NOMO-1 (cell line): ENCODE measurements at regions not wholly inside any gene's neighbourhood (a gene's known extent, or its start where the extent isn't known, plus 50 kb on each side); places are given as distances from the start of the nearest gene placed in this dataset.
"Not testable (repeated sequence)": the region's sequence is repeated elsewhere in the genome, so short reads cannot be mapped to it uniquely, and the experiment has no call there.

ENCODE experiments used
- DNase-seq, 2 experiments: peaks; one replicate each; lab custom pipeline; 2025; ENCODE audit not compliant: unreplicated experiment in 2 of 2; lab: John Stamatoyannopoulos, UW

DNA sequence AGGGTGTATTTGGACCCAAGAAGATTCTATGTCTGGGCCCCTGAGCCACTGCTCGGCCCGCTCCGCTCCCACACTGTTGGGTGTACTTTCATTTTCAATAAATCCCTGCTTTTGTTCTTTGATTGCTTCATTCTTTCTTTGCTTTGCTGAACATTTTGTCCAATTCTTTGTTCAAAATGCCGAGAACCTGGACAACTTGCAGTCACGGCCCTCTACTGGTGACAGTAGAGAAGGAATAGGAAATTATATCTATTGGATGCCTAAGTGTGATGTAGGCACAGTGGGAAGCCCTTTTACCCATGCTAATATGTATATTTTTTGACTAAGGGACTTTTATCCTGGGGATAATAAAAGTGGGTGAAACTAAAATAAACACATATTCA, 340.8 kb downstream of the LRRC3B start:
- DNase-seq, result no peak

DNA sequence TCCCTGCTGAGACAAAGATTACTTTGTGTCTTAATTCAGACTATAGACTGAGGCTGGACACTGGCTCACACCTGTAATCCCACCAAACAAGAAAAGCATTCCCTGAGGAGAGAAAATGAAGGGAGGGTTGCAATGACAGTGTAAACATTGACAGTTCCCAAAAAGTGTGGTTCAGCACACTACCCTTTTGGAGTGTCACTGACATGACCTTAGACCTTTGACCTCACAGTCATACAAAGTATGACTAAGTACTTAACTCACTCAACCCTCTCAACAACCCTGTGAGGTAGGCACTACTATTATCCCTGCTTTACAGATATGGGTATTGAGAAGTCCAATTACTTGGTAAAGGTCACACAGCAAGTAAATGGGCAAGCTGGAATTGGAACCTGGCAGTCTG, 341.7 kb downstream of the LRRC3B start:
- DNase-seq, result no peak

DNA sequence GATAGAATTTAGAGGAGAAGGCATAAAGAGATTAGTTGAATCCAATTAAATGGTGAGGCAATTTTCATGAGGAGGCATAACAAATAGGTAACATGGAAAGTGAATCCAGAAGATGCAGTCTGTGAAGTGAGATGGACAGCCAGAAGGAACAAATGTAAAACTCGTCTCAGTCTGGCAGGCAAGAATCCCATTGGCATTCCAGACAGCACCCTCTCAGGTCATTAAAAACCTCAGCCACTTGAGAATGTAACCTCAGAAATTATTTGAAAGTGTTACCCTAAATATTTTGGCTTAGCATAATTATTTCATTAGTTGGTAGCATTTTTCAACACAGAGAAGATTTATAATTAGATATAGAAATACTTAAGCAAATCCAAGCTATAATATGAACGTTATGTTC, 342.3 kb downstream of the LRRC3B start:
- no peak for DNase-seq

DNA sequence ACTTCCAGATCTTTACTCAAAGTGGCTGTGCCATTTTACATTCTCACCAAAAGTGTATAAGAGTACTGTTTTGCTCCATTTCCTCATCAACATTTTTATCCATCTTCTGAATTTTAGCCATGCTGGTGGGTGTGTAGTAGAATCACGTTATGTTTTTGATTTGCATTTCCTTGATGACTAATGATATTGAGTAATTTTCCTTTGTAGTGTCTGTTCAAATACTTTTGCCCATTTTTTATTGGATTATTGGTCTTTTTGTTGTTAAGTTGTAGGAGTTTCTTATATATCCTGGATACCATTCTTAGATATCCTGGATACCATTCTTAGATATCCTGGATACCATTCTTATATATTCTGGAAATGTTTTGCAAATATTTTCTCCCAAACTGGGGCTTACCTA, 344.9 kb downstream of the LRRC3B start:
- no peak for DNase-seq

DNA sequence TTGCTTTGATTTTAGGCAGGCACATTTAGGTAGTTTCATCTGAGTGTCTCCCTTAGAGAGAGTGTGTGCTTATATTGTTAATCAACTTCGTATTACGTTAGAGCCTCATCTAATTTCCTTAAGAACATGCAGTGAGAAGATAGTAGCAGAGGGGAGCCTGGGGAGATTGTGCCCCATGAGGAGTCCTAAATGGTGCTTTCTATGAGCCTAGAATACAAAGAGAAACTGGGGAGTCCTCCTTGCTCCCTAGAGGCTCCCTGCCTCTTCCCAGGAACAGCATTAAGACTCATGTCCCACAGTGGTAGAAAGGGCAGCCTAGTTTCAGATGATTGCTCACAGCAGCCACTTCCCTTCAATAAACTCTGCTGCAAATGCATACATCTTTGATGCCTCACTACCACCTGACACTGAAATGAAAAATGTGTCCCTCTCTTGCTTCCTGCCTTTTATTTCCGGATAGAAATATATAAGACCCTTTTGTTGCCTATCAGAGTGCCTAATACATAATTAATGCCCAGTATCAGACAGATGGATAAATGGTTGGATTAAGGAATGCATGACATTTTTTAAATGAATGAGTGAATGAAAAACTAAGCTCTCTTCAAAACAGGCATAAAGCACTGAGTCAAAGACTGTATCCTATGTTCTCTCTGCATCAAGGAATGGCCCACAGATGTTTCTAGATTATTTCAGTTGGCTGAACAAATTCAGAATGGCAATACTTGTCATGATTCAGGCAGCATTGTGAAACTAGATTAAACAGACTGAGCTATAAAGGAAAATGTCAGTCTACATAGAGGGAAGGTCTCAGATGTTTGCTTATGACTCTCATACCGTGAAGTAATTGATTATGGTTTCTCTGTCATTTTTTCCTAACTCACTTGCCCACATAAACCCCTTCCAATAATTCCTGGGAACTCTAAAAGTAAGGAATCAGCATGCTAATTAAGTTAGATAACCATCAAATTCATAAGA, 362.1 kb downstream of the LRRC3B start:
- no peak for DNase-seq

DNA sequence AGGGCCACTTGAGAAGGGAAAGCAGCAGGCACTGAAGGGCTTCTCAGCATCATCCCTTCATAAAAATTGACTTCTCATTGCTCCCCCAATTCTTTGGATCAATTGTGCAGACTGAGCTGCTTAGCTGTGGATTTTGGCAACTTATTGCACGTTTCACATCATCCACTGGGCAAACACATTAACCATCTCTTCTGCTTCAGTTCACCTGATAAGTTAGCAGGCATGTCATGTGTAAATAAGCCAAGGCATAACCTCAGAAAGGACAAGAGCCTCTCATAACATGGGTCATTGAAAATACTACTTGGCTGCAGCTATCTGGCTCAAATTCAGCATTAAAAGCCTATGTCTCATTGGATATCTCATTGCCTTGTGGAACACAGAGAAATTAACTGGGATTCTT, 366.5 kb downstream of the LRRC3B start:
- no peak for DNase-seq

DNA sequence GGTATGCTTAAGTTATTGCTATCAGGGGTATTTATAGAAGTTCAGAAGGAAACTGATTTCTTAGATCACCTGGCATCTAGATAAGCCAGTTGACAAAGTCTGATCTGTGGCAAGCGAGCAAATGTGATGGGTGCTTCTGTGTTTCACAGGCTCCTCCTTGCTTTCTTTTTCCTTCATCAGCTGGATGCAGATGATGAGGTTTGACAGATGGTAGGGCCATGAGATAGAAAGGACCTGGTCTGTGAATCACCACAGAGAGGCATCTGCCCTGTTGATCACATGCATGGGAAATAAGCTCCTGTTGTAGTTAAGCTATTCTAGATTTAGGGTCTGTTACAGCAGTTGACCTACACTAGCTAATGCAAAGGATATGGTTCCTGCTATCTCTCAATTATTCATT, 372.0 kb downstream of the NEK10 start:
- DNase-seq, result no peak

DNA sequence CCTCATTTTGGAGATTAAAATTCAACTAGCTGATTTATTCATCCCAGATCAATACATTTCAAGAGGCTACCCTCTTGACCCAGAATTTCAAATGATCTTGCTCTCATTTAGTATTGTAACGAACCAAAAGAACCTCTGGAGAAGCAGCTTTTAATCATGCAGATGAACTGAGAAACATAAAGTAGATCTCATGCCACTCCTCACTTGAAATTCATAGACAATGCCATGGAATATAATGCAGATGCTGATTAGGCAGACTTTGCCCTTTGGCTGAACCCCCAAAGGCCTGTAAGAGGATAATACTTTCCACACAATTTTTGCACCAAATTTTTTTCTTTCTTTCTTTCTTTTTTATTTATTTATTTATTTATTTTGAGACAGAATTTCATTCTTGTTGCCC, 358.3 kb downstream of the NEK10 start:
- DNase-seq, result no peak

DNA sequence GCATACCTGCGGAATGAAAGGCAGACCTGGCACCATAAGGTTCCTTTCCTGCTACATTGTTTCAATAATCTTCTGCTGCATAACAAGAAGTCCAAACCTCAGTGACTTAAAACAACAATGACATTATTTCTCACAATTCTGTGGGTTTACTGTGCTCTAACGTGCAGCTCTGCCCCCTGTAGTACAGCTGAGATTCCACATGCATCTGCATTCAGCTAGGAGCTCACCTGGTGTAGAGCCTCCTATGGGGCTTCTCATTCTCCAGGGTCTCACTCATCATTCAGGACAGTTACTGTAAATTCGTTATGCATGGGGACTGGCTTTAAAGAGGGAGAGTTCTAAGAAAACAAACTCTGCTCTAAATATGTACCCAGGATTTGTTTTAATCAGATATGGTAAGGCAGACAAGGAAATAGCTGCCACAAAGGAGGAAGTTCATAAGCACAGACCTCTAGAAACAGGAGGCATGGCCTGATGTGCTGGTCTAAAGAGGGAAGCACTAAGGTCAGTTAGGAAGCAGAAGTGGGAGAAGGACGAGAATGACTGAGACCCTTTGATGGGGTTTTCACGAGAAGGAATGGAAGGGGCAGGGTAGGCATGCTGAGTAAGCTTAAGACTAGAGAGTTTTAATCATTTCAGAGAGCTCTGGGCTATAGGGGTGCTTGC, 347.0 kb downstream of the NEK10 start:
- DNase-seq, result peak; percentile 55 to 77

DNA sequence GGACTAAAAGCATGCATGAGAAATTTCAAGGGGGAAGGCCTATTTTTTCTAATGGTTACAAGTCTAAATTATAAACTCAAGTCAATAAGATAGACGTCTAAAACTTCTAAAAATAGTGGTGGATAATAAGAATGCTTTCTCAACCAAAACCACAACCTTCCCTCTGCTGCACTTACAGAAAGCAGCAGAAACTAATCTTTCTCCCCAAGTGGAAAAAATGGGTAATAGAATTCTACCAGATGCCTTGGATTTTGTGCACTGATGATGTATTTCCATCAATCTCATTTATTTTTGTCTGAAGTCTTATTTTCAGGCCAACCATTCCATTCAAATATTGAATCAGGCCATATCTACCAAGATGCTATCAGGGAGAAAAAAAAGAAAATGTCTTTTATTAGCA, 344.7 kb downstream of the NEK10 start:
- peak in 1 of 2 experiments; percentile 77 for DNase-seq

DNA sequence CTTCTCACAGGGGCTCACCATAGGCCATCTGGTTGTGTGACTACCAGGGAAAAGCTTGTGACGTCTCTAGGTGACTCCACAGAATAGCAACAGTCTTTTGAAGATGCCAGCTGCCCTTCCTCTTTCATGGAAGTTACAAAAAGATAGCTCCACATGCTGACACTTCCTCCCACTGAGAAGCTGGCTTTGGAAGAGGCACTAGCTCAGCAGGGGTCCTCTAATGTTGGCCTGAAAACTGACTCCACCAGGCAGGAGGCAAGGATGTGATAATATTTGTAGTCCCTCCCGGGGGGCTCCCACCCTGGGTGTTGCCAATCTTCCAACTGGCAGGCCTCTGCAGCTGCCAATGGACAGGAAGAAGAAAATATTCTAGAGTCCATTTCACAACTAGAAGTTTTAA, 343.5 kb downstream of the NEK10 start:
- DNase-seq, result no peak

DNA sequence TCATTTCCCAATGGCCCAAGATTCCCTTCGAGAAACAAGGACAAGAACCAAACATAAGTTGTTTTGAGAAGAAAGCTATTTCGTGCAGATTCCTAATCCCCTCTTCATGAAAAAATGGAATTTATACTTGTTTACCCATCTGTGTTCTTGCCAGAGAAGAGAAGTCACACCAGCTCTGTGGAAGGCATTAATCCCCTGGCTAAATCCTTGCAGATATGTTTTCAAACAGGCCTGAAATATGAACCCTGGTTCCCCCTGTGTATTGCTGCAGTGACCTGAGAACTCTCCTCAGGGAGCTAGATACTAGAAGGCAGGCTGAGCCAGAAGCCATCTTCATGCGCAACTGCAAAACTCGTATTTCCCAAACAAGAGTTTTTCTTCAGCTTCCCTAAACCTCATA, 337.7 kb downstream of the NEK10 start:
- DNase-seq, result no peak

DNA sequence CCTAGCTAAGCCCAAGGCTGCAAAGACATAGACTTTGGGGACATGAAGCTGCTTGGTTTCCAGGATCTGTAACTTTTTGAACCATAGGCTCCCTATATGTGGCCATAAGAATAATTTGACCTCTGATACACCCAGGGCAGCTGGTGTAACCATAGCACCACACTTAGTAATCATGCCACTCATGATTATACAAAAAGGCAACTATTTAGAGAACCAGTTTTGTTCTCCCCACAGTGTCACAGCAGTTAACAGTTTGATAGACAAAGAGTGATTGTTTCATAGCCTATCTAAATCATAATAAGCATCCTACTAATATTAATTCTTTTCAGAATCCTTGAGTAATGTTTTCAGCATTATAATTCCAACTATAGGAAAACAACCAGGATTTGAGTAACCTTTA, 334.9 kb downstream of the NEK10 start:
- DNase-seq, result no peak

DNA sequence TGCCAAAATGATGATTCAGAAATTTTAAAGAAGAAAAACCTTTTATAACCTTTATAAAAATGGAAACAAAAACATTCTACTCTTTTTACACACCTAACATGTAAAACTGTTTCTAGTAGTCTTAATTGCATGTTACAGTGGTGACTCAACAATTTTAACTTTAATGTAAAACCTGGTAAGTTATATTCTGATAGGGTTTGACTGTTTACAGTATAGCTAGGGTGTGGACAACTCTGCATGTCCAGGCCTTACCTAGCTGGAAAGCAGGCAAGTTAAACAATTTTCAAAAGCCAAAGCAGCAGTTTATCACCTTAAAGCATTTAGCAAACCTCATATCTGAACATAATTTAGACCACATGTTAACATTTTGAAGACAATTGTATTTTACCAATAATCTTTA, 328.5 kb downstream of the NEK10 start:
- no peak for DNase-seq

DNA sequence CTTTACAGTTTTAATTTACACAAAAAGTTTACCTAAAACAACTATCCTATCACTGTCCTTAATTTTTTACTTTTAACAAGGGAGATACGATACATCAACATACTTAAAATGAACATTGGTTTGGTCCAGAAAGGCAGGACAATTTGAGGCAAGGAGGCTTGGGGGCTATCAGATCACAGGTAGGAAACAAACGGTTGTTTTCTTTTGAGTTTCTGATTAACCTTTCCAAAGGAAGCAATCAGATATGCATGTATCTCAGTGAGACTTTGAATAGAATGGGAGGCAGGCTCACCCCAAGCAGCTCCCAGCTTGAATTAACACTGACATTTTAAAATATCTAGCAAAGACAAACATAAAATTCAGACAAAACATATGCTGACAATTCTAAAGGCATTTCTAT, 326.6 kb downstream of the NEK10 start:
- not testable (repeated sequence) for DNase-seq

DNA sequence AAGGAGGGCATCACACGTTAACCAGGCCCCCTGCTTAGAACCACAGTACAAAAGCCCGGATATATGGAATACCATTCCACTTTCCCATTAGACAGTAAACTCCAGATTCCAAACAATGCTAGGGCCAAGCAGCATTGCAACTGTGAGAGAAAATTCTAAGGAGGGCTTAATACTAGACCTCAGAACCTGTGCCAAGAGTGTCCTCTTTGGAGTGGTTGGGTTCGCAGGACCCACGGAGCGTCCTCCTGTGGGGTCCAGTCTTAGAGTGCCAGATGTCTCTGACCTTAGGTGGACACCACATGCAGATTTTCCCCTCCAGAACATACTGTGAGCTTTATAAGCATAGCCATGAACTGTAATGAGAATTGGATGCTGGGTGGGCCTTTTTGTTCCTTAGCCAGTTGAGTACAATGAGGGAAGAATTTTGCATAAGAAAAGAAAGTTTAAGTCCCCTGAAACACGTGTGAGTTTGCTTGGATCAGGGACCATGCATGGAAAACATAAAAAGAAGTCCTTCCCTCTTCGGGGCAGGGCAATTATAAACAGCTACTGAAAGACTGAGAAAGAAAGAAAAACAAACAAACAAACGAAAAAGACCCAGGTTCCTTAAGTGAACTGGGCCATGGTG, 325.7 kb downstream of the NEK10 start:
- DNase-seq, result no peak

DNA sequence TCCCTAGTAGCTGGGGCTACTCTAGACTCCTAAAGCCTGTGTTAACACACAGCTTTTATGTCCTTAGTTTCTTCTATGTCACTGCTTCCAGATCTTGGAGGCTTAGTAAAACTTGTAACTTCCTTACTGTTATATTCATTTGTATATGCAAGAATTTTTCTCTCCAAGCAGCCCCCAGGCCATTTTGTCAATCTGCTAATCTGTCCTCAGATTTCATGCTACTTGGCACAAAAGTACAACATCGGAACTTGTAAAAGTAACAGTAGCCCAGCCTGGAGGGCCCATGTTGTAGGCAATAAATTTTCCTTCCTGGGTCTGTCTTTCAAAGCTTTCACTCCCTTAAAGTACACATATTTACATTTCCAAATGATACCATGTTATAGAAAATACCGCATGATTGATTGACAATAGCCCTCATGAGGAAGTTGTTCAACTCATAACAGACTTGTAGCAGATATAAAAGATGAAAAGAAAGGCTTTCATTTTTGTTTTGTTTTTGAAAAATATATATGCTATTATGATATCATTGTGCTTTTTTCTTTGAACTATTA, 324.2 kb downstream of the NEK10 start:
- no peak for DNase-seq

DNA sequence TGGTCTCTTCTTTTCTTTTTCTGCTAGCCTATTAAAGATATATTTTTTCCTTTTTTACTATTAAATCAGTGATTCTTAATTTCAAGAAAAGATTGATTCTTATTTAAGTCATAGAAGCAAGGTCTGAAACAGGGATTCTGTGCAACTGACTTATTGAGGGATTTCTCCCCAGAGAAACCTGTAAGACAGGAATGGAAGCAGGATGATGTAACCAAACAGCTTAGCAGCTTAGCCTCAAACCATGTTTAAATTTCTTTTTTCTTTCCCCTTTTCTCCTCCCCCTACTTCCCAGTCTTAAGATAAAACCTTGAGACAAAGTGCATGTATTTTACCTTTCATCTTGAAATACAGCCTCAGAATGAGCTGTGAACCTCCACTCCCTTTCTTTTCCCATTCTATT, 322.8 kb downstream of the NEK10 start:
- DNase-seq, result no peak

DNA sequence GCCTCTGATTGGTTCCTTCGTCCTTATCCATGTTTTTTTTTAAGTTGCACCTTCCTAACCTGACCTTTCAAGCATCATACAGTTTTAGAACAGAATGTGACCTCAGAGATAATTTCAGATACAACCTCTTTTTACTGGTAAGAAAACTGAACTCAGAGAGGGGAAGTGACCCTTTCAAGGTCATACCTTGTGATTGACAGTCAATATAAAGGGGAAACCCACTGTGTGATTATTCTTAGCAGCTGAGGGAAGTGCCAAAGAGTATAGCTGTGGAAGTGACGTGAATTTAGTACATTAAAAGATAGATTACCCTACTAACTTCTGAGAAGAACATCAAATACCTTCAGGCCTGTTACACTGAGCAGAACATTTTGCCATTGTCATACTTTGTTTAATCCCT, 319.4 kb downstream of the NEK10 start:
- DNase-seq, result peak in 1 of 2 experiments; percentile 62

DNA sequence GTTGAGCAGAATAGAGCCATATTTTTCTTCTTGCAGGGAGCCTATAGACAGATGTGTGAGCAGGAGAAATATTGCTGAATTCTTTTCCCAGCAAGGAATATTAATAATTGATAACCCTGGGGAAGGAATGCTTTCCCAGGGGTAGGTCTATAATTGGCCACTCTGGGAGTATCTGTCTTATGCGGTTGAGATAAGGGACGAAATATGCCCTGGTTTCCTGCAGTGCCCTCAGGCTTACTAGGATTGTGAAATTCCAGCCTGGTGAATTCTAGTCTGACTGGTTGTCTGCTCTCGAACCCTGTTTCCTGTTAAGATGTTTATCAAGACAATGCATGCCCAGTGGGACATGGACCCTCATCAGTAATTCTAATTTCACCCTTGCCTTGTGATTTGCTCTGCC, 317.7 kb downstream of the NEK10 start:
- not testable (repeated sequence) for DNase-seq

DNA sequence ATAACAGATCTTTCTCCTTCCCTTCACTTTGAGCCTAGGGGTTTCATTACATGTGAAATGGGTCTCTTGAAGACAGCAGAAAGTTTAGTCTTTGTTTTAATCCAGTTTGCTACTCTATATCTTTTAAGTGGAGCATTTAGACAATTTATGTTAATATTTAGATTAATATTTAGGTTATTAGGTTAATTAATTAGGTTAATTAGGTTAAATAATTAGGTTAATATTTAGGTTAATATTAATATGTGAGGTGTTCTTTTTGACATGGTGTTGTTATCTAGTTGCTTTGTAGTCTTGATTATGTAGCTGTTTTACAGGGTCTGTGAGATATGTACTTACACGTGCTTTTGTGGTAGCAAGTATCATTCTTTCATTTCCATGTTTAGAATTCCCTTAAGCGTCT, 312.9 kb downstream of the NEK10 start:
- DNase-seq, result no peak
